WI38 (cell line): ENCODE measurements at regions not wholly inside any gene's neighbourhood (a gene's known extent, or its start where the extent isn't known, plus 50 kb on each side); places are given as distances from the start of the nearest gene placed in this dataset.

Experiments
- H3K4me3 ChIP-seq: 2 replicates; pipeline ENCODE4 v1.5.1; 2011; ENCODE audit warnings: low read depth, mild to moderate bottlenecking, control low read depth, low read length
- TF ChIP-seq, protein P1 (sequence below): IDR thresholded peaks from 2 replicates; pipeline ENCODE4 v1.5.1; 2012; ENCODE audit warnings: low read depth, mild to moderate bottlenecking, control low read depth, low read length

DNA sequence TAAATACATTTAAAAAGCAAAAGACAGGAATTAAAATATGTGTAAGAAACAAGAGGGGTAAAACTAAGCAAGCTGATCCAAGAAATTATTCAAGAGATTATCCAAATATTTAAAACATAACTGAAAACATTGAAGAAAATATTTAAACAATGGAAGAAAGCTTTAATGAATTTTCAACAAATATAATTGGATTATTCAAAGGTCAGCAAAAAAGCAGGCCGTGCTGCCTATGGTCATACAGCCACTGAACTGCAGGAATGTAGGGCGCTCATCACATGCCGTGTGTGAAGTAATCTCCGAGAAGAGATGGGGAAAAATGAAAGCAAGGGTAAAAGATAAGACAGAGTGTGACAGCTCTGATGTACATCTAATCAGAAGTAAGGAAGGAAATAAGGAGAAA is 1195.4 kb upstream of the EYS start:
- H3K4me3 ChIP-seq = no peak overlapping the region
- TF ChIP-seq, protein P1, sequence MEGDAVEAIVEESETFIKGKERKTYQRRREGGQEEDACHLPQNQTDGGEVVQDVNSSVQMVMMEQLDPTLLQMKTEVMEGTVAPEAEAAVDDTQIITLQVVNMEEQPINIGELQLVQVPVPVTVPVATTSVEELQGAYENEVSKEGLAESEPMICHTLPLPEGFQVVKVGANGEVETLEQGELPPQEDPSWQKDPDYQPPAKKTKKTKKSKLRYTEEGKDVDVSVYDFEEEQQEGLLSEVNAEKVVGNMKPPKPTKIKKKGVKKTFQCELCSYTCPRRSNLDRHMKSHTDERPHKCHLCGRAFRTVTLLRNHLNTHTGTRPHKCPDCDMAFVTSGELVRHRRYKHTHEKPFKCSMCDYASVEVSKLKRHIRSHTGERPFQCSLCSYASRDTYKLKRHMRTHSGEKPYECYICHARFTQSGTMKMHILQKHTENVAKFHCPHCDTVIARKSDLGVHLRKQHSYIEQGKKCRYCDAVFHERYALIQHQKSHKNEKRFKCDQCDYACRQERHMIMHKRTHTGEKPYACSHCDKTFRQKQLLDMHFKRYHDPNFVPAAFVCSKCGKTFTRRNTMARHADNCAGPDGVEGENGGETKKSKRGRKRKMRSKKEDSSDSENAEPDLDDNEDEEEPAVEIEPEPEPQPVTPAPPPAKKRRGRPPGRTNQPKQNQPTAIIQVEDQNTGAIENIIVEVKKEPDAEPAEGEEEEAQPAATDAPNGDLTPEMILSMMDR = no peak

DNA sequence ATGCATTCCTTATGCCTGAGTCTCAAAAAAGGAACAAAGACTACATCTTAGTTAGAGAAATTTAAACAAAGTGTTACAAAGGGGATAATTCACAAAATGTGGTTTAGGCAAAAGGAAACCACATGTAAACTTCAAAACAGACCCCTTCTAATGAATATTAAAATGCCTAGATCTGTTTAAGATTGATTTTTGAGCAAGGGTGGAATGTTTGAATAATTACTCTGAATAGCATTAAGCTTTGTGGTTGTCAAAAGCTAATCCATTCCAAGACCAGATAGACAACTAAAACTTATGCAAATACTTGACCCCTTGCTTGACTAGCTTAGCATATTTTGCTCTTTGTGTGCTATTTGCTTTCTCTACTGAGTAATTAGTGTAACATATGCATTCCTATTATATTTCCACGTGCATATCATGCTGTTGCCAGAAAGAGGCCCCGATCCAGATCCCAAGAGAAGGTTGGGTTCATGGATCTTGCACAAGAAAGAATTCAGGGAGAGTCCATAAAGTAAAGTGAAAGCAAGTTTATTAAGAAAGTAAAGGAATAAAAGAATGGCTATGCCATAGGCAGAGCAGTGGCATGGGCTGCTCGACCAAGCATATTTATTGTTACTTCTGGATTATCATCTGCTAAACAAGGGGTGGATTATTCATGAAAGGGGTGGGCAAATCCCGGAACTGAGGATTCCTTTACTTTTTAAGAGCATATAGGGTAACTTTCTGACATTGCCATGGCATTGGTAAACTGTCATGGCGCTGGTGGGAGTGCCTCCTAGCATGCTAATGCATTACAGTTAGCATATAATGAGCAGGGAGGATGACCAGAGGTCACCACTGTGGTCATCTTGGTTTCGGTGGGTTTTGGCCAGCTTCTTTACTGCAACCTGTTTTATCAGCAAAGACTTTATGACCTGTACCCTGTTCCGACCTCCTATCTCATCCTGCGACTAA is 1193.4 kb upstream of the EYS start:
- no peak overlapping the region for H3K4me3 ChIP-seq
- TF ChIP-seq, protein P1 = no peak

DNA sequence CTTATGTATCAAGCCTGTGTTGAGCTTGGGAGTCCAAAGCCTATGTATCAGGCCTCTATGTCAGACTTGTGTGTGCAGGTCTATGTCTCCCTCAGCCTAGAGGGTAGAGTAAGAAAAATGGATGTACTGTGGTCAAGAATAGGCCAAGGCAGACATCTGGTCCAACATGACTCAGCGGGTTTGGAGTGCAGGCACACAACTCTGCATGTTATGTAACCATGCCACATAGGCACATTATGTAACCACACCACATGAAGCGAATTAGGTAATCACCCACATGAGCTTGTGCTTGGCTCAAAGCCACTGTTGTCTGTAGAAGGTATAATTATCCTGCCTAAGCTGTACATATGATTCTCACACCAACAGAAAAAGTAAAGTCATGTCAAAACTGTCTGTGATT is 1190.5 kb upstream of the EYS start:
- H3K4me3 ChIP-seq = no peak overlapping the region
- TF ChIP-seq, protein P1 = no peak

DNA sequence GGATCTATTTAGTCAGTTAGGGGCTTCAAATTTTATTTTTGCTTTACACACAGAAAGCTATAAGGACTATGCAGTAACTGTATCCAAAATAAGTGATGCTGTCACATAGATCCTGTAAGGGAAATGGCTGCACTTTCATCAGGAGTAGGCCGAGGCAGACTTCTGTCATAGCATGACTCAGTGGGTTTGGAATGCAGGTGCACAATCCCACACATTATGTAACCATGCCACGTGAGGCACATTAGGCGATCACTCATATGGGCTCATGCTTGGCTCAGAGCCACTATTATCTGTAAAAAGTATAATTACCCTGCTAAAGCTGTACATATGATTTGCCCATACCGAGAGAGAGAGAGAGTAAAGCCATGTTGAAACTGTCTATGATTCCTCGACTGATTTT is 1189.4 kb upstream of the EYS start:
- H3K4me3 ChIP-seq = no peak overlapping the region
- TF ChIP-seq, protein P1 = no peak

DNA sequence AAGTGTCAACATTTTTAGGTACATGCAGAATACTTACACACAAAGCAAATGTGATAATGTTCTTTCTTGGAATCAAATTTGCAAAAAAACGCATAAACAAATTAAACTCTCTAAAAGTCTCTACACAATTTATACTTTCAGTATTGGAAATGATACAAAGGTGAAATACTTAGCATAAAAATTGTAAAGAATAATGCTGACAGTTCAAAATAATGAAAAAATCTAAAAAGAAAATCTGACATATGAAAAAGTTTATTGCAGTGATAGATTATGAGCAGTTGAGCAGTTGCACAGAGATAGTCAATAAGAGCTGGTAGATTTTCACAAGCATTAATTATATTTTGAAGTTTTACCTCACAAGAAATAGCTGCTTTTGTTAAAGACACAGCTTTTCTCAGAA is 1176.4 kb upstream of the EYS start:
- no peak overlapping the region for H3K4me3 ChIP-seq
- TF ChIP-seq, protein P1 = no peak

DNA sequence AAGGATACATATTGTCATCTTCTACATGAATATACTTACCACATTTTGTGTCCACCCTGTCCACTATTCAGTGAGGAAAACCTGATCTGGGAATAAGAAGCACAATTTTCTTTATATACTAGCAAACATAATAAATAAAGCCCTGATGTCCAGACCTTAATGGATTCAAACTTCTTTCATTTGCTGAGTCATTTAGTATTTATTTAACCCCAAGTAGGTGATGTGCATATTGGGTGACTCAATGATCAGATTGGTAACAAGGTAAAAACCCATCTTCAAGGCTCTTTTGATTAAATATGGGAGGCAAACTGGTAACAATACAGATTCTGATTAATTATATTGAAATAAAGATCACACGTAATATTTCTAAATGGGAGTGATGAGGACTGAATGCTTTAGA is 1159.8 kb upstream of the EYS start:
- TF ChIP-seq, protein P1 = no peak
- no peak overlapping the region for H3K4me3 ChIP-seq

DNA sequence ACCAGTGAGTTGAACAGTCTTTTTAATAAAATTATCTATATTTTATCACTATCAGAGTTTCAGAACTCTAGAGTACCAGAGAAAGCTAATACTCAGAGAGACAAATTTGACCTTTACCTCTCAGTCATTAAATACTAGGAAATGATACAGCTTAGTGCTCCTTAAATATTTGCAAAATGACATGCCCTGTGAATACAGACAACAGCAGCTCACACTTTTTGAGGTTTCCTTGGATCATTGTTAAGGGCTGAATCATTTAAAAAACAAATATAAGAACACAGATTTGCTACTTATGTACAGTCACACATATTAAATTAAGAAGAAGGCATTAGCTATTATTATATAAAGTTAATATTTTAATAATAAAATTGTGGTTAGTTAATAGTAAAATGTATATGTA is 1158.7 kb upstream of the EYS start:
- no peak overlapping the region for H3K4me3 ChIP-seq
- TF ChIP-seq, protein P1 = no peak
